Stimulated activated CD4-positive, alpha-beta T cell treated with anti-CD3 and anti-CD28 coated beads, Interleukin-4, amount 100 ng/mL, for 24 hours (primary cell): ENCODE measurements at regions not wholly inside any gene's neighbourhood (a gene's known extent, or its start where the extent isn't known, plus 50 kb on each side); places are given as distances from the start of the nearest gene placed in this dataset.

Experiments used
- DNase-seq: peaks from one replicate; pipeline ENCODE4 v3.0.0-alpha.2; 2020

DNA sequence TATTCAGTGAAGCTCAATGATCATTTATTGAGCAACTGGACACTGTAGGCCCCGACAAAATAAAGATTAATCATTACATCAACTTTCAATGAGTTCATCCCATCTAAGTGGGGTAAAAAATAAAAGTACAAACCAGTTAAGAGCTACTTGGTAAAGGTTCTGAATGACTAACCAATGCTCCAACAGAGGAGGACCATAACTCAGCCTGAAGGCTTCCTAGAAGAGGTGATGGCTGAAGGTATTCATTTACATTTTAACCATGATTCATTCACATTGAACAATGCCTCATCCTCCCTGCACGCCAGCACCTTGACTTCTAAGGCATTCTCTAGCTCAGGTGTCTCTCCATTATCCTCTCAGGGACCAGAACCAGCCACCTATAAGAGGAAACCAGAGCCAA lies 201.4 kb downstream of the ZNF462 start:
- no peak for DNase-seq

DNA sequence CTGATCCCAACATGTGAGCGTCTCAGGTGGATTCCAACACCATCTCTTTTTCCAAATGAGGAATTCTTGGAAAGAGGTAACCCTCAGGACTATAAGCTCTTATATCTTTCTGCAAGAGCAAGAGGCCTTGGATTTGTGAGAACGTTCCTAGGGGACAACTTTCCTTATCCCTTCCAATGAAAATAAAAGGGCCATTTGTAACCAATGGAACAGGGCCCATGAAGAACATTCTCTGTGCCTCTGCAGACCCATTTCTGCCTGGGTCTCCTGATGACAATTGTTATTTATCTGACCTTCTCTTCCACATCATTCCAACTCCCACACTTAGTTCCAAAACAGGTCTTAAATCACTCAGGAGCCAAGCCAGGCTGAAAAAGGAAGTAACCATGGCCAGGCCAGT lies 202.6 kb downstream of the ZNF462 start:
- no peak for DNase-seq

DNA sequence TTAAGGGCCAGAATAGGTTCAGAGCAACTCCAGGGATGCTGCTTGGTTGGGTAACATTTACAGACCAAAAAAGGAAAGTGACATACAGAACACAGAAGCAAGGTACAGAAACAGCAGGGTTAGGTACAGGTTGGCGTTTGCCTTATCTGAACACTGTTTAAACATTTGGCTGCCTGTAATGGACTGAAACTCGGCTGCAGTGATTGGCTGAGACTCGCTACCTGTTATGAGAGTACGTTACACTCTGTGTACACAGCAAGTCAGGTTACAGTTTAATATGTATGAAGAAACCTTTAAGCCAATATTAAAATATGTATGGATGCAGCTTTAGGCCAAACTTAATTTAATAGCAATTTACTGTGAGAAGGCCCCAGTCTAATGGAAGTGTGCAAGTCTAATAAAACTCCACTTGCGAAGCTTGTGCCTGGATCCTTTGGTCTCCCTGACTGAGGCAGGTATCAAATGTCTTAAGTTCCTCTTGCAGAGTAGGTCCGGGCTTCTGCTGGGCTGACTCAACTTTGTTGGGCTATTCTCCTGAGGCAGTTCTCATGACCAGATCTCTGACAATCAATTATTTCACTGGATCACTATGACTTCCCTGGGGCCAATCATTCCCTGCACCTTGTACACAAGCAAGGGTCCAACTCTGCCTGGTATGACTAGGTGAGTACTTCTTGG lies 204.9 kb downstream of the ZNF462 start:
- no peak for DNase-seq

DNA sequence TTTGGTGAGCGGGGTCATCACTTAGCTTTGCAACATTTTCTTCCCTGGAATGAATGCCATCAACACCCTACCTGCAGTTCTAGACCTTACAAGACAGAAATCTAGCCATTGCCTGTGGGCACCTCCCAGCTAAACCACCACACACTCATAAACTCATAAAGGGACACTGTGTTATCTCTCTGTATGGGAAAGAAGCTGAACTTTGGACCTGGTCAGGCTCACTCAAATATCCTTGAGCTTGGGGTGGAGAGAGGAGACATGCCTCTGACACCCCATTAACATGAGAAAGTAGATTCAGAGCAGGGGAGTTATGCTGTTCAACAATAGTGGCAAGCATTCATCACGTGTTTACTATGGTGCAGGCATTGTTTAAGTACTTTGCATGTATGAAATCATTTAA lies 205.6 kb downstream of the ZNF462 start:
- no peak for DNase-seq

DNA sequence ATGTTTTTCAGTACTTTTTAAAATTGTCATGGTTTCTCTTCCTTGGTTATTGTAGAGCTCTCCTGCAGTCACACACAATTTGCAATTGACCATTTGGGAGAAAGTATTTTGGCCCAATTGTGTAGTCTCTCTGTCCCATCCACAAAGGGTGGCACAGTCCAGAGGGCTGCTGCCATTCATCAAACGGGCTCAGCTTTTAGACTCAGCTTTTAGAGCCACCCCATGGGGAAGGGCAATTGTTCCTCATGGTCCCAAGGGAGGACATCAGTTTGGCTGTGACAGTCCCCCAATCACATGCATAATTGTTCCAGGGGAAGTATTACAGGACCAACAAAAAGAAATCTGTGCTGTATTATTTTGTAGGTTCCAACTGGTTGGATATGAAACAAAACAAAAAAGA lies 207.6 kb downstream of the ZNF462 start:
- DNase-seq, result no peak

DNA sequence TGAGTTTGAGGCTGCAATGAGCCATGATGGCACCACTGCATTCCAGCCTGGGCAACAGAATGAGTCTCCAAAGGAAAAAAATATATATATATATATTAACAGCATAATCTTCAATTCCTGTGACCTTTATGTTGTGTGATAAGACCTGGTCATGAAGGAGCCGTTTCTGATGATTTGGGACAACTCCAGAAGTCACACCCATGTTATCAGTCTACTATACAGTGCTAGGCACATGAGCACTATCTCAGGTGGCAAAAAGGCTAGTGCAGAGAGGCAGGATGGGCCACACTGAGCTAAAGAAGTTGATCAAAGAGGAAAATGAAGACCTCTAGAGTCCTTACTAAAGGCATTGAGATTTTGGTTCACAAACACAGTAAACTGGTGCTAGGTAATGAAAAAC lies 205.0 kb upstream of the RAD23B start:
- DNase-seq, result no peak

DNA sequence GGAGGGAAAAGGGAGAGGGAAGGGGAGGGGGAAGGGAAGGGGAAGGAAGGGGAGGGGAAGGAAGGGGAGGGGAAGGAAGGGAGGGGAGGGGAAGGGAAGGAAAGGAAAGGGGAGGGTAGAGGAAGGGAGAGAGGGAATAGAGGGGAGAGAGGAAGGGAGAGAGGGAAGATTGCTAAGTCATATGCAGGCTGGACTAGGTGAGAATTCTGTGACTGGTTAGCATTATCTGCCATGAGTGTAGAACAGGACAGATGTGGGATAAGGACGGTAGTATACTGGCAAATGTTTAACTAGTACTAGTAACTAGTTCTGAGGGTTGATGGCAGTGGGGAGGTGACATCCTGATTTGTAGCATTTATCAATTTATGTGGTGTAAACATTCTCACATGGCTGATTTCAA lies 203.5 kb upstream of the RAD23B start:
- DNase-seq, result no peak

DNA sequence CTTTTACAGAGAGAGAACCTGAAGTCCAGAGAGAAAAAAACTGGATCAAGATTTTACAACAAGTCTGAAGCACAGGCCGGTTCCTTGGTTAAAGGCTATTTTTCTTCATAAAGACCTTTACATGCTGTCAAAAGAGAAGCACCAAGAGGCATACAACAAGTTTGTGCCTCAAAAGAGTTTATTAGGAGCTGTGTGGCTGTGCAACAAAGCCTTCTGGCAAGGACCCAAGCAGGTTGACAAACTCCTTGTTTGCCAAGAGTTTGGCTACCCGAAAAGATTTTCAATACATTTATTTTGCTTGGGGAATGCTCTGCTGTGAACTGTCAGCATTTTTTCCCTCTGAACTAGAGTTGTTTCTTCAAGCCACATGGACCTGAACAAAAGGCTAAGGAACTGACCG lies 202.9 kb upstream of the RAD23B start:
- DNase-seq, result no peak

DNA sequence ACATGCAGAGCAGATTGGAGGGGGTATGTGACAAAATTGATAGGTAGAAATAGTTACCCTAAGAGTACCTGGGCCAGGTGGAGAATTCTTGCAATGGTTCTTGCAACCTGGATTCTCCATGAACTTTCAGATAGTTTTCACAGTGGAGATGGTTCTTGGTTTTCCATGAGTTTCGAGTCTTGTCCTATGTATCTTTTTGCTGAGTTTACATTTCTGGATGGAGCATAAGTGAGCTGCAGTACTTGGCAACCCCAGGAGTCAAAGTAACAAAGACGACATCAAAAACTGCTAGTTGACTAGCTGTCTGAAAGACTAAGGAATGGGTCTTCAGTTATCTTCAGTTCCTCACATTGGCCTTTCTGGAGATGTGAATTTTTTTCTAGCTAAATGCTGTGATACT lies 196.6 kb upstream of the RAD23B start:
- DNase-seq, result no peak

DNA sequence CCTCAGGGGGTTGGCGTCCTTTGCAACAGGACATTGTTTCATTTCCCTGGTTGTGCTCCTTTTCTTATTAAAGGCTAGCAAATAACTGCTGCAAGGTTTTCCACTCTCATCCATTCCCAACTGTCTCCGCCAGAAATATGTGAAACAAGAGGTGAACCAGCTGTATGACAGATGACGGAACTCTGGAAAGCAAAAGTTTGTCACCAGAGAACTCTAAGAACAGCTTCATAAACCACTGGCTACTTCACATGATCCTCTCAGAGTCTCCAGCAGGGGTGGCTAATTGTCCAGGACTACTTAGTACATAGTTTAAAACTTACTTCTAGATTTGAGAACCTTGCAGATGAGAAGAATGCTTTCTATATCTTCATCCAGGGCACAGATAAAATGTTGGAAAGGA lies 195.9 kb upstream of the RAD23B start:
- no peak for DNase-seq

DNA sequence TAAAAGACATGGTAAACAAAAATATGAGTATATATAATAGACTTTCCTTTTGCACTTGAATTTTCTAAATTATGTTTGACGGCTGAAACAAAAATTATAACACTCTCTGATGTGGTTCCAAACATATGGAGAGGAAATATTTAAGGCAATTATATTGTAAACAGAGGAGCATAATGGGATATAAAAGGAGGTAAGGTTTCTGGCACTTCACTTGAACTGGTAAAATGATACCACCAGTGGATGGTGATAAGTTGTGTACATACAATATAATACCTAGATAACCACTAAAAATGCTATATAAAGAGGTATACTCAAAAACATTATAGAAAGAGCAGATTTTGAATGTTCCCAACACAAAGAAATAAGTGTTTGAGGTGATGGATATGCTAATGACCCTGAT lies 192.9 kb upstream of the RAD23B start:
- no peak for DNase-seq

DNA sequence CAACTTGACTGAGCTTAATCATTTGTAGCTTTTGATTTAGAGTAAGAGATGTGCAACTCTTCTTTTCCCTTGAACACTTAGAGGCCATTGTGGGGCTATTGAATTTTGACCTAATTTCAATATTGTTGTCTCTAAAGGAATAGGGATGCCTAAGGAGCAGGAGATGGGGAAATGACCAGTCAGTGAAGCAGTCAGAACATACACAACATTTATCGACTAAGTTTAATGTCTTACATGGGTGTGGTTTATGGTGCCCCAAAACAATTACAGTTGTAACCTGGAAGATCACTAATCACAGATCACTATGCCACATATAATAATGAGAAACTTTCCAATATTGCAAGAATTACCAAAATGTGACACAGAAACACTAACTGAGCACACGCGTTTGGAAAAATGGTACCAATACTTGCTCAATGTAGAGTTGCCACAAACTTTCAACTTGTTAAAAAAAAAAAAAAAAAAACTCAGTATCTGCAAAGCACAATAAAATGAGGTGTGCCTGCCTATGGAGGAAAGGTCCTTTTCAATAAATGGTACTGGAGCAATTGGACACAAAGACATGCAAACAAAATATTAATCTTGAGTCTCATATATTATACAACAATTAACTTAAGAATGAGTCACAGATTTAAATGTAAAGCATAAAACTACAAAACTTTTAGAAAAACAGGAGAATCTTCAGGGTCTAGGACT lies 189.6 kb upstream of the RAD23B start:
- DNase-seq, result no peak

DNA sequence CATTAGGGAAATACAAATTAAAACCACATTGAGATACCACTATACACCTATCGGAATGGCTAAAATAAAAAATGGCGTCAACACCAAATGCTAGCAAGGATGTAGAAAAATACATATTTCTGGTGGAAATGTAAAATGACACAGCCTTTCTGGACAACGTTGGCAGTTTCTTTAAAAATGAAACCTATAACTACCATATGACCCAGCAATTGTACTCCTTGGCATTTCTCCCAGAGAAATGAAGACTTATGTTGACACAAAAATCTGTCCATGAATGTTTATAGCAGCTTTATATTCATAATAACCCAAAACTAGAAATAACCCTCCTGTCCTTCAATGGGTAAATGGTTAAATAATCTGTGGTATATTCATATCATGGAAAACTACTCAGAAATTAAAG lies 188.7 kb upstream of the RAD23B start:
- DNase-seq, result no peak

DNA sequence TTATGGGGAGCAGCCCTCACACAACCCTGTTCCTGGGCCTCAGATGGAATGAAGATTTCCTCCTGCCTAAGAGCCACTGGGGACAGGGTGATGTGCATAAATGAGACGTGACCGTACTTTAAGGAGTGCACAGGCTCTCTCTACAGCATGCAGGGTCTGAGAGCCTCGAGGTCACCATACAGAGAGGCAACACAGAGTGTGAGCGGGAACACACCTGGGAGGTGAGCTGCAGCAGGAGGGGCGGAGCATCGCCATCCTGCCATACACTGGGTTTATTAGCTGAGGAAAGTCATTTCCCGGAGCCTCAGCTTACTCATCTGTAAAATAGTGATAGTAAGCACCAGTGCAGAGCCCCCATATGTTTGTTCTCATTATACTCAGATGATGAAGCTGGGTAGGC lies 182.5 kb upstream of the RAD23B start:
- DNase-seq, result no peak

DNA sequence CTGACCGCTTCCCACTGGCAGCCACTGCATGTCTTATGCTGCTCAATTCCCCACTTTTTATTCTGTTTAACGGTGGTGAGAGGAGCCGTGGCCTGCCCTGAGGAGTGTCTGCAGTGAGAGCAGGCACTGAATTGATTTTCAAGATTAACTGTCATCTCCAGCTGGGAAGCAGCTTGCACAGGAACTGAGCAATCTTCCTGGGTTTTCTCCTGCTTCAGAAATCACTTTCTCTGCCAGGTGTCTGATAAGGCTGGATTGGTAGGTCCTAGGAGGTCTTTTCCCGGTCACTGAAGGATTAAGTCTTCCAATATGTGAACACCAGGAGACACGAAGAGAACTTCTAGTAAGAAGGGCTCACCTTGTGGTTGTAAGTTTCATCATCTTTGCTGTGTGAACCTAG lies 181.1 kb upstream of the RAD23B start:
- no peak for DNase-seq

DNA sequence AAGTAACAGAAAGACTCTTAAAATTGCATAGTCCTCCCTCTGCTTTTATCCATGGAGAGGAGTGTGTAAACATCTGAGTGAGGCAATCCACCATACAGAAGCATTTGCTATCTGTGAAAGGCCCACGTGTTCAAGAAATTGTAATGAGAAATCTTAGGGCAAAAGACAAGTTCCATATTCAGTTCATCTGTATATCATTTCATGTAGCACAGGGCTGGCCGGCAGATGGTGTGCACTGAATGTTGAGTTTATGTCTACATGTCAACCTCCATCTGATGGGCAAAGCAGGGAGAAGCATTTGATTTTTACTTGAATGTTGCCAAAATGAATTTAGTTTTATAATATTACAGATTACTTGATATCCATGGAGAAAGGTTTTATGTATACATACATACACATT lies 179.5 kb upstream of the RAD23B start:
- no peak for DNase-seq

DNA sequence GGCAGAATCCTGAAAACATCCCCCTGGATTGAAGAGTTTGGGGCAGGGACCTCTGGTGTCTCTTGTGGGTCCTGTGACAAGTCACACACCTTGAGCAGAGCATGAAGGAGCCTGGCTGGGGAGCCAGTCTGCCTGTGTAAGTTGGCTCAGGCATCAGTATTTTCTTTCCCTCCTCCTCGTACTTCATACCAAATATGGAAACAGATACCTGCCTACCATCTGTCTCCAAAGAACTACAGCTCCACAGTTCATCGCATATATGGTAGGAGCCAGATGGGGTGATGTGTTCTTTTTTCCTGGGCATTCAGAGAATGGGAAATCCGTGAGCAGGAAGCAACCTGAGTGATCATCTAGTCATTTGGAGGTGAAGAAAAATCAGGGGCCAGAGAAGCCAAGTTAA lies 177.3 kb upstream of the RAD23B start:
- DNase-seq, result no peak

DNA sequence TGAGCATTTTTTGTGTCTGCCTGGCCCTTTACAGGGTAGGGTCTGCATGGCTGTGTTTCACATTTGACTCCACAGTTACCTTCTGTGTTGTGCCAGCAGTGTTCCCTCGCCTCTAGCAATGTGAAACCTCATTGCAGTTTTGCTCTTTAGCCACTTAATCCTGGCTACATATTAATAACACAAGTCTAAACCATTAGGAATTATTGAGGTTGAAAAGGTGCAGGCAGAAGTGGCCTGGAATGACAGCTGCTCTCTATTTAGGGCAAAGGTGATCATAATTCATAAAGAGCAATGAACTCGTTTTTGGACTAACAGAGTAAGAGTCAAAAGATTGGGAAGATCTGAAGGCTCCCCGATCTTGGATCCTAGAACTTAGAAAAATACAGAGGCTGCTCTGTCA lies 176.7 kb upstream of the RAD23B start:
- no peak for DNase-seq

DNA sequence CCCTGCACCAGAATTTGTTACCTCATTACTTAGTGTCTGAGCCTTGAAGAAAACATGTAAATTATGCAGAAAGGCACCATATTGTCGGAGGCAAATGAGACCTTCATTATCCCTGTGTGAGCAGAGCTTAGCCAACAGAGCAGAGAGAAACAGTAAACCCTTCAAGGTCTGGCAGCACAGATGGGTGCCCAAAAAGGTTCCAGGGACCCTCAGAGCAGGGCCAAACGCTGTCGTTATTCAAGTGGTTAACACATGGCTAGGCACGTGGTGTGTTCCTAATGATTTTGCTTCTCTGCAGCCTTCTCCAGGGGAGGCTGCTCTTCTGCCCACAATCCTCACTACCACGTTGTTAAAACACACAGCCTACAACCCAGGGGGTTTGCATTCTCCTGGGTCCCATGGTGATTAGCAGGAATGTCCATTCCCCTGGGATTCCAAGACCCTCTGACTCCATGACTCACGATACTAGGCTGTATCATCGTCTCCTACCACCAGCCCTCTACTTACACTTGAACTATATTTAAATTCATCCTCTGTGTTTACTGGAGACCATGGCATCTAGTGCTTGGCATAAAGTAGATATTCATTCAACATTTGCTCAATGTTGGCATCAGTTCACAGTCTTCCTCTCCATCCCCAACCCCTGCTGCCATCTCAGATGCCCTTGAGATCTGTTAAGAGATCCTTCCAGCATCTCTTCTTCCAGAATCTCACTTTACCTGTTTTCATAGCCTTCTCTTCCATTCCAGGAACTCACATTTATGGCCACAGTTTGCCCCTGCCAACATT lies 174.5 kb upstream of the RAD23B start:
- no peak for DNase-seq

DNA sequence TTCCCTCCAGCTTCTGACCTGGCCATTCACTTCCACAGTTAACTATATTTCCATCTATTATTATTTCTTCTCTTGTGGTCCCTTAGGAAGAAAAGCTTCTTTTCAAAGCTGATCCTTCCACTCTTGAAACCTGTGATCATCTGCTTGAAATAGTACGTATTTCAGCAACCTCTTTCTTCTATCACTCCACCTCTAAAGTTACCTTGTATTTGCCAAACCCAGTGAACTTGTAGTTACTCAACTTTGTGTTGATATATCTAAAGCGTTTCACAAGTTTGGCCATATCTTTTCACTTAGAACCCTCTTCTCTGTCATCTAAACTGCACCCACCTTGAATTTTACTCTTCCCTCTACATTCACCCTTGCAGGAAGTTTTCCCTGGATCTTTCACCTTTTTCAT lies 173.8 kb upstream of the RAD23B start:
- DNase-seq, result no peak

DNA sequence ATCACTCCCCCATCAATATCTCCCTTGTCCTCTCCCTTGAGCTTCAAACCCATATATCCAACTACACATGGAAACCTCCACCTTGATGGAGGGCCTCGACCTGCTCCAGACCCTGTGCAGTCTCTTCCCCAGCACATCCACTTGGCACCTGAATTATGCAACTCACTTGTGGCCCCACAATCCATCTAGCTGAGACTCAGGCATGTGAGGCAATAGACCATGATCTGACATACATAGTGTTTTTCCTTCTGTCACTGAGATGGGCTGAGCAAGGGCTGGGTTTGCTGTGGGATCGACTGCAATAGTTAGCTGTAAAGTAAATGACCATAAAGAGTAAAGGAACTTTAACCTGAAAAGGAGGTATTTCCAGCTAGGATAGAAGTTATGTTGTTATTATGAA lies 172.9 kb upstream of the RAD23B start:
- no peak for DNase-seq

DNA sequence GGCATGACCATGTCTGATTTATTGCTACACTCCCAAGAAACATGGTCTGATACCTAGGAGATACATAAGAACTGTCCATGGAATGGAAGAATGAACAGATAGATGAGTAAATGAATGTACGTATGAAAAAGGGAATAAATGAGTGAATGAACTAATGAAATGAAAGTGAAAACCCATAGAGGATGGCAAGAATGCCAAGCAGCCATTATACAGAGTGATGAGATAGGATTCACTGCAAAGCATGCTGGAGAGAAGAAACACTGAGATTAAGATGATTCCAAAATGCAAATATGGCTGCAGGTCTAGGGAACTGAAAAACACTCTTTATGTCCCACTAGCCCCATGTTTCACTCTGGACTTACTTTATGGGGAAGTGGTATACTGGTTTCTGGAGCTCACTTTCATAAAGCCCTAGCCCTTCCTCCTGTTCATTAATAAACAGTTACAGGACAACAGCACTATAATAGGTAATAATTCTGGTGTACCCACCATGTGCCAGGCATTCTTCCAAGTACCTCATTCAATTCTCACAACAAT lies 170.3 kb upstream of the RAD23B start:
- no peak for DNase-seq

DNA sequence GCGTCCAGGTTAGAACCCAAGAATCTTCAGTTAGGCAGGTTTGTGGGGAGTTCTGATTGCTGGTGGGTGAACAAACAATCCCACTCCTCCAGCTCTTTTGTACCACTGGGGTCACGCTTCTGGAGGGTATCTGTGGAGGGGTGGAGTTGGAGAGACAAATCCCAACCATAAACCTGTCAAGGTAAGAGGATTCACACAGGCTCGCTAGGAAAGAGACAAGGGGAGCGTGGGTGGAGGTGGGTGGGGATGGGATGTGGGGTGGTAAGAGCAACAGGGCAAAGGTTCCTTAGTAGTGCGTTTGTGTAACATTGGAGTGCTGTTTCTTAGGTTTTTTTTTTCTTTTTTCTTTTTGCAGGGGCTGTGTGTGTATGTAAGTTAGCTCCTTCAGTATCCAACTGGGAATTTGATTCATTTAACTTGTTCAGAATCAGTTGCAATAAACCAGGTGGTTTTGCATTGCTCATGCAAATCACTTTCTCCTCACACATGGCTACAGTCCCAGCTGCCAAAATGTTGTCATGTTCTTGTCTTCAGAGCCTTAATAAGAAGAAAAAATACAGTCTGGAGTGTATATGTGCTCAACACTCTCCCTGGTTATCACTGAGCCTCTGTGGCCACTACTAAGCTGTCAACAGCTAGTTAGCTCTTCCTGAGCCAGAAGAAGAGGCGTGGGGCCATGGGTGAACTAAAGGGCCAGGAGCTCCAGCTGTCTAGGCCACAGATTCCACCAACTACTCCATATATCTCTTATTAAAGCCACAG lies 164.0 kb upstream of the RAD23B start:
- no peak for DNase-seq
